ENCODE measurements at regions not wholly inside any gene's neighbourhood (a gene's known extent, or its start where the extent isn't known, plus 50 kb on each side); places are given as distances from the start of the nearest gene placed in this dataset.

GRCh38 chr1:29416267-29417146 lies 180.2 kb downstream of the PTPRU start:
- TF ChIP-seq L3MBTL2 (conservative IDR thresholded peaks at IDR 0.05): no peak
- no peak for TF ChIP-seq ARNT (IDR thresholded peaks at IDR 0.05)
- no peak for TF ChIP-seq FOXK2 (IDR thresholded peaks at IDR 0.05)
- TF ChIP-seq PKNOX1 (IDR thresholded peaks at IDR 0.05): no peak
- no peak for TF ChIP-seq SUZ12 (IDR thresholded peaks at IDR 0.05)
- no peak for TF ChIP-seq ELF4 (IDR thresholded peaks at IDR 0.05)
- no peak for TF ChIP-seq LEF1 (IDR thresholded peaks at IDR 0.05; ENCODE audit: borderline replicate concordance)
- TF ChIP-seq NFRKB (IDR thresholded peaks at IDR 0.05): no peak
